ENCODE measurements at regions not wholly inside any gene's neighbourhood (a gene's known extent, or its start where the extent isn't known, plus 50 kb on each side); places are given as distances from the start of the nearest gene placed in this dataset.

DNA sequence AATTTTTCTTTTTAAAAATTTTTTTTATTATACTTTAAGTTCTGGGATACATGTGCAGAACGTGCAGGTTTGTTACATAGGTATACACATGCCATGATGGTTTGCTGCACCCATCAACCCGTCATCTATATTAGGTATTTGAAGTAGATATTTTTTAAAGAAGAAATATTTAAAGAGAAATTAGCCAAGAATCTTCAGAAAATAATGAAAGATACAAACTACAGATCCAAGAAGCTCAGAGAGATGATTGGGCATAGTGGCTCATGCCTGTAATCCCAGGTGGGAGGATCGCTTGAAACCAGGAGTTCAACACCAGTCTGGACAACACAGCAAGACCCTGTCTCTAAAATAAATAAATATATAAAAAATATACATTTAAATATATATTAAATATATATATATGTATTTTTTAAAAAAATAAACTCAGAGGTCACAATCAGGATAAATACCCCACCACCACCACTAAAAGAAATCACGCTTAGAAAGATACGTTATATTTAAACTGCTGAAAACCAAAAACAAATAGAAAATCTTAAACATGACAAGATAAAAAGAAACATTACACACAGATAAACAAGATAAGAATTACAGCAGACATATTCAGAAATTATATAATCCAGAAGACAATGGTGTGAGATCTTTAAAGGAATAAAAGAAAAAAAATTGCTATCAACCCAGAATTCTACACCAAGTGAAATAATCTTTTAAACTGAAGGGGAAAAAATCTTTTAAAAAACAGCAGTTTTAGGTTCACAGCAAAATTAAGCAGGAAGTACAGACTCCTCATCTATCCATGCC is 57.5 kb downstream of the CSF2 start:
- TF ChIP-seq EZH2phosphoT487 (IDR thresholded peaks at IDR 0.05; ENCODE audit: low read depth, severe bottlenecking, unreplicated experiment): no peak
- TF ChIP-seq, protein P1, sequence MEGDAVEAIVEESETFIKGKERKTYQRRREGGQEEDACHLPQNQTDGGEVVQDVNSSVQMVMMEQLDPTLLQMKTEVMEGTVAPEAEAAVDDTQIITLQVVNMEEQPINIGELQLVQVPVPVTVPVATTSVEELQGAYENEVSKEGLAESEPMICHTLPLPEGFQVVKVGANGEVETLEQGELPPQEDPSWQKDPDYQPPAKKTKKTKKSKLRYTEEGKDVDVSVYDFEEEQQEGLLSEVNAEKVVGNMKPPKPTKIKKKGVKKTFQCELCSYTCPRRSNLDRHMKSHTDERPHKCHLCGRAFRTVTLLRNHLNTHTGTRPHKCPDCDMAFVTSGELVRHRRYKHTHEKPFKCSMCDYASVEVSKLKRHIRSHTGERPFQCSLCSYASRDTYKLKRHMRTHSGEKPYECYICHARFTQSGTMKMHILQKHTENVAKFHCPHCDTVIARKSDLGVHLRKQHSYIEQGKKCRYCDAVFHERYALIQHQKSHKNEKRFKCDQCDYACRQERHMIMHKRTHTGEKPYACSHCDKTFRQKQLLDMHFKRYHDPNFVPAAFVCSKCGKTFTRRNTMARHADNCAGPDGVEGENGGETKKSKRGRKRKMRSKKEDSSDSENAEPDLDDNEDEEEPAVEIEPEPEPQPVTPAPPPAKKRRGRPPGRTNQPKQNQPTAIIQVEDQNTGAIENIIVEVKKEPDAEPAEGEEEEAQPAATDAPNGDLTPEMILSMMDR (IDR thresholded peaks at IDR 0.05; ENCODE audit: poor library complexity): no peak
